ENCODE measurements at regions not wholly inside any gene's neighbourhood (a gene's known extent, or its start where the extent isn't known, plus 50 kb on each side); places are given as distances from the start of the nearest gene placed in this dataset.
"Not testable (repeated sequence)": the region's sequence is repeated elsewhere in the genome, so short reads cannot be mapped to it uniquely, and the experiment has no call there.

DNA sequence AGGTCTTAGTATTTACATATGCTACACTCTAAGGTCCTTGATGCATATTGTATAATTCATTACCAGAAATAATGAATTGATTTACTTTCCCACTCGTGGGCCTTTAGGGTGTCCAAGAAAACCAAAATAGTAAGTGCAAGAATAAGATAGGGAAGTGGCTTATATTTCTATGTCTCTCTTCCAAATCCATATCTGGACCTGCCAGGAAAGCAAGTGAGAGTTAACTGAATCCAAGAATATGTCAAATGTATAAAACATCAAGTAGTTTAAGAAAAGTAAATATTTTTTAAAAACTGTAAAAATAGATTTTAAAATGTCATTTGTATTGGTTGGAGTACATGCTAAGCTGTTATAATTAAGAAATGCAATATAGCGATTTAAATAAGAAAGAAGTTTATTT lies 1072.1 kb downstream of the OTOL1 start:
- TF ChIP-seq, protein P1, sequence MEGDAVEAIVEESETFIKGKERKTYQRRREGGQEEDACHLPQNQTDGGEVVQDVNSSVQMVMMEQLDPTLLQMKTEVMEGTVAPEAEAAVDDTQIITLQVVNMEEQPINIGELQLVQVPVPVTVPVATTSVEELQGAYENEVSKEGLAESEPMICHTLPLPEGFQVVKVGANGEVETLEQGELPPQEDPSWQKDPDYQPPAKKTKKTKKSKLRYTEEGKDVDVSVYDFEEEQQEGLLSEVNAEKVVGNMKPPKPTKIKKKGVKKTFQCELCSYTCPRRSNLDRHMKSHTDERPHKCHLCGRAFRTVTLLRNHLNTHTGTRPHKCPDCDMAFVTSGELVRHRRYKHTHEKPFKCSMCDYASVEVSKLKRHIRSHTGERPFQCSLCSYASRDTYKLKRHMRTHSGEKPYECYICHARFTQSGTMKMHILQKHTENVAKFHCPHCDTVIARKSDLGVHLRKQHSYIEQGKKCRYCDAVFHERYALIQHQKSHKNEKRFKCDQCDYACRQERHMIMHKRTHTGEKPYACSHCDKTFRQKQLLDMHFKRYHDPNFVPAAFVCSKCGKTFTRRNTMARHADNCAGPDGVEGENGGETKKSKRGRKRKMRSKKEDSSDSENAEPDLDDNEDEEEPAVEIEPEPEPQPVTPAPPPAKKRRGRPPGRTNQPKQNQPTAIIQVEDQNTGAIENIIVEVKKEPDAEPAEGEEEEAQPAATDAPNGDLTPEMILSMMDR (conservative IDR thresholded peaks at IDR 0.05; ENCODE audit: low read depth, low read length): no peak
- no peak for DNase-seq (ENCODE audit: low read depth)
- H3K4me3 ChIP-seq (ENCODE audit: low read length): no peak overlapping the region

DNA sequence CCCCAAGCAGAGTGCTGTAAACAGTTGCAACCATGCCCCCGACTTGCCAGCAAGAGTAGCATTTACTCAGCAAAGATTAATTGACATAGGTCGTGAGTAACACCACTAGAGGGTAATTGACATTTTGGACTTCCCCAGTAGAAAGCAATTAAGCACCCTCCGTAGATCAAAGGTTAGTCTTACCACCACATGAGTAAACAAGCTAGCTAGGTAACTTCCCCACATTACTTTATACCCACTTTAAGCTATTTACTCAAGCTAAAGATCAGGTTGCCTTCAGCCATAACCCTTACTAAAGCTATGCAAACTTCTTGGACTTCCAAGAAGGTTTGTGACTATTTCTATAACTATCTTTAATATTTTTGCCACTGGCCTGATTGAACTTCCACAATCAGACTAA lies 1072.7 kb downstream of the OTOL1 start:
- TF ChIP-seq, protein P1 (conservative IDR thresholded peaks at IDR 0.05; ENCODE audit: low read depth, low read length): no peak
- H3K4me3 ChIP-seq (ENCODE audit: low read length): no peak overlapping the region
- DNase-seq (ENCODE audit: low read depth): no peak

DNA sequence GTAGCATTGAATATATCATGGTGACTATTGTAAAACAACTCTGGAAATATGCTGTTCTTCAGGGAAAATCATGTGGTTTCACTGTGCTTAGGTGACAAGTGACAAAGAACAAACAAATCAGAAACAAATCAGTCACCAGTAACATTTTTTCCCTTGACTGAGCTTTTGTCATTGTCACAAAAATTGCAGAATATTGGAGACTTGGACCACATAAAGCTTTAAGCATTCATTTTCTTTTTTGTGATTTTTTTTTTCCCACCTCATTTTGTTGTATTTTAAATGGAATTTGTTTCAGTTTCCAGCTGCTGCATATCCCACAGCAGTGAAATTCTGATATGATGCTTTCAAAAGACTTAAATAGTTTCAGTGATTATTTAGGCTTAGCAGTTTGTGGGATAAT lies 1088.4 kb downstream of the OTOL1 start:
- no peak overlapping the region for H3K4me3 ChIP-seq (ENCODE audit: low read length)
- no peak for DNase-seq (ENCODE audit: low read depth)
- TF ChIP-seq, protein P1 (conservative IDR thresholded peaks at IDR 0.05; ENCODE audit: low read depth, low read length): no peak

DNA sequence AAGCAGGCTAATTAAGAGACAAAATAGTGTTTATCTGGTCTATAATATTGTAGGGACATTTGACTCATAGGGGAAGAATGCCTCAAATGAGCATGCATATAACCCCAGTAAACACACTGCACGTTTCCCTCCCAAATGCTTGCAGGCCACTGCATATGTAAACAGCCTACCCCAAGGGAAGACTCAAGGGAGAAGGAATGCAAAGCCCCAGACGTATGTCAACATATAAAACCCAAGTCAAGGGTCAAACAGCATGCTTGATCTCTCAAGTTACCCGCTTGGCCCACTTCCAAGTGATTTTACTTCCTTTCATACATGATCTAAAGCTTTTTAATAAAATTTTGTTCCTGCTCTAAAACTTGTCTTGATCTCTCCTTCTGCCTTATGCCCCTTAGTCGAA lies 1090.0 kb downstream of the OTOL1 start:
- no peak for DNase-seq (ENCODE audit: low read depth)
- no peak overlapping the region for H3K4me3 ChIP-seq (ENCODE audit: low read length)
- TF ChIP-seq, protein P1 (conservative IDR thresholded peaks at IDR 0.05; ENCODE audit: low read depth, low read length): no peak

DNA sequence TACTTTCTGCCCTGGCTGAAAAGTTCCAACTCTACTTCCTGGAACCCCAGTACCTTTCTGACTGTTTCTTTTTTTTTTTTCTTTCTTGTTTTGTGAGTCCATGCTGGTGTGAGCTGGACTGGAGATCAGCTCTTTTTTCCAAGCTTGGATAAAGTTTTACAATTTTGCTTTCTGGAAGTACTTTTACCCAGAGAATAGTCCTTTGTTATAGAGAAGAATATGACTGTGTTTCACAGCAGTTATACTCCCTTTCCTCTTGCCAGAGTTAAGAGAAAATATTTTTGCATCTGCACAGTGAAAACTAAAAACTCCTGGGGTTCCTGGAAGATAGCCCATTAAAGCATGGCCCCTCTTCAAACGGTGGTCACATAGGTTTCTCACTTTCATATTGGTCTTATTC lies 1100.6 kb downstream of the OTOL1 start:
- H3K4me3 ChIP-seq (ENCODE audit: low read length): no peak overlapping the region
- TF ChIP-seq, protein P1 (conservative IDR thresholded peaks at IDR 0.05; ENCODE audit: low read depth, low read length): no peak
- no peak for DNase-seq (ENCODE audit: low read depth)

DNA sequence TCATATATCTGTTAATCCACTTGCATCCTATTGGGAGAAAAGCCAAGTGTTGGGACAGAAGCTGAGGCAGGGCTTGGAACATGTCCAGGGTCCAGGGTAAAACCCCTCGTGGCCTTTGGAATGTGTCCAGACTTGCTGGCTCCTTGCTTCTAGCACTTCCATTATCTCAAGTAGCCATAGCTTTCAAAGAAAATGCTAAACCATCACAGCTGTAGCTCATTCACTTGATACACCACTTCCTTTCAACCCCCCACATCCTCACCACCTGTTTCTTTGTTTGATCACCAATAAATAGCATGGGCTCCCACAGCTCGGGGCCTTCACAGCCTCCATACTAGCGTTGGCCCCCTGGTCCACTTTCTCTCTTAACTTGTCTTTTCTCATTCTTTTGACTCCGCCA lies 1101.9 kb downstream of the OTOL1 start:
- not testable (repeated sequence) for DNase-seq (ENCODE audit: low read depth); H3K4me3 ChIP-seq (ENCODE audit: low read length)

DNA sequence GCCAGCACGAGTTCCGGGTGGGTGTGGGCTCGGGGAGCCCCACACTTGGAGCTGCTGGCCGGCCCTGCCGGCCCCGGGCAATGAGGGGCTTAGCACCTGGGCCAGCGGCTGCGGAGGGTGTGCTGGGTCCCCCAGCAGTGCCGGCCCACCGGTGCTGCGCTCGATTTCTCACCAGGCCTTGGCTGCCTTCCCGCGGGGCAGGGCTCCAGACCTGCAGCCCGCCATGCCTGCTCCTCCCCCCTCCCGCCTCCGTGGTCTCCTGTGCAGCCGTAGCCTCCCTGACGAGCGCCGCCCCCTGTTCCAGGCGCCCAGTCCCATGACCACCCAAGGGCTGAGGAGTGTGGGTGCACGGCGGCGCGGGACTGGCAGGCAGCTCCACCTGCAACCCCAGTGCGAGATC lies 1103.1 kb downstream of the OTOL1 start:
- H3K4me3 ChIP-seq (ENCODE audit: low read length); DNase-seq (ENCODE audit: low read depth): not testable (repeated sequence)

DNA sequence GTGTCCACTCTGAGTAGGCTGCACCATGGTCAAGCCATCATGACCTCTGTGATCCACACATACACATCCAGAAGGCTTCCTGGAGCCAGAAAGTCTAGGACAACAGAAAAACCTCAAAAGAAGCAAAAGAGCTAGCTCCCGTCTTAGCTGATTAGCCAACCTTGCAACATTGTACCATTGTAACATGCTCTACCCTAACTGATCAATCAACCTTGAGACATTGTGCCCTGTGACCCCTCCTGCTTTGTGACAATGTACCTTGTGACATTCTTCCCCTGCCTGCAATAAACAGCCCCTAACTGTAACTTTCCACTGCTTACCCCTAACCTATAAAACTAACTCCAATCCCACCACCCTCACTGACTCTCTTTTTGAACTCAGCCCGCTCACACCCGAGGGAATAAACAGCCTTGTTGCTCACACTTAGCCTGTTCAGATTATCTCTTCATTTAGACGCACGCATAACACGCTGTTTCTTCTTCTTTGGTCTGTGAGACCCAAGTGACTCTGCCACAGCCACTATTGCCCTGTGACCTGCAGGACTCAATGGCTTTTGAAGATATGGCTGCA lies 1104.6 kb downstream of the OTOL1 start:
- H3K4me3 ChIP-seq (ENCODE audit: low read length): no peak overlapping the region
- no peak for DNase-seq (ENCODE audit: low read depth)
- TF ChIP-seq, protein P1 (conservative IDR thresholded peaks at IDR 0.05; ENCODE audit: low read depth, low read length): no peak
